Right renal pelvis (tissue), 4 donors: ENCODE measurements at regions not wholly inside any gene's neighbourhood (a gene's known extent, or its start where the extent isn't known, plus 50 kb on each side); places are given as distances from the start of the nearest gene placed in this dataset.

Experiments
- DNase-seq, 4 donors: peaks; one replicate each; pipeline ENCODE4 v3.0.0-alpha.2; 2013; ENCODE audit warnings: low read depth in 4 of 4, low spot score in 3 of 4, missing footprints in 1 of 4

DNA sequence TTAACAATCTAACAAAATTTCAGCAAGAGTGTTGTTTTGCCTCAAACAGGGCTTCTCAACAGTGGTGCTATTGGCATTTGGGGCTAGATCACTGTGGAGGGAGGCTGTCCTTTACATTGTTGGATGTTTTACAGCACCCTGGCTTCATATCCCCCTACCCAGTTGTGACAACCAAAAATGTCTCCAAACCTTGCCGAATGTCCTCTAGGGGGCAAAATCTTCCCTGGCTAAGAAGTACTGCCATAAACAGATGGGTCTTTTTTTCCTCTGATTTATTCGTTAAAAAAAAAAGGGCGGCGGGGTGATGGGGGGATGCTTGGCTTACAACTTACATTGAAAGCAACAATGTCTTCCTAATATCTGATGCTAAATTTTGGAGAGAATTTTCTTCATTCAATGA is 207.6 kb upstream of the CCDC150 start:
- no peak for DNase-seq

GRCh38 chr2:196433116-196433515 is 206.4 kb upstream of the CCDC150 start:
- DNase-seq: no peak

DNA sequence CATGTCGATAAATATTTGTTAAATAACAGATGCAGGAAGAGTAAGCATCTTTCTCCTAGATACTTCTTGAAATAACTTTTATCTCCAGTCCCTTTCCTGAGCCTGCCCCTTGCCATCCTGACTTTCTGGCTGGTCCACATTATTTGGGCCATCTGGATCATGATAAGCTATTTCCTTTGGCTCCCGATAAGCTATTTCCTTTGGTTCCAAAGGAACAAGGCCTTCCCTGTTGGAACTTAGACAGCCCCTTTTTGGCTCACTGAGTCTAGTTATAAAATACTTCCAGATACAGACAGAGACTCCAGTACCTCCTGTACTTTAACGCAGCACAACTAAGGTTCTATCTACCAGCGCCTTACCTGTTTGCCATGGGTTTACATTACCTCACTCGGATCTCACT is 205.3 kb upstream of the CCDC150 start:
- no peak for DNase-seq

GRCh38 chr2:196435189-196435588 is 204.3 kb upstream of the CCDC150 start:
- no peak for DNase-seq

GRCh38 chr2:196437626-196438025 is 201.9 kb upstream of the CCDC150 start:
- DNase-seq: no peak

GRCh38 chr2:196439760-196440159 is 199.8 kb upstream of the CCDC150 start:
- no peak for DNase-seq

DNA sequence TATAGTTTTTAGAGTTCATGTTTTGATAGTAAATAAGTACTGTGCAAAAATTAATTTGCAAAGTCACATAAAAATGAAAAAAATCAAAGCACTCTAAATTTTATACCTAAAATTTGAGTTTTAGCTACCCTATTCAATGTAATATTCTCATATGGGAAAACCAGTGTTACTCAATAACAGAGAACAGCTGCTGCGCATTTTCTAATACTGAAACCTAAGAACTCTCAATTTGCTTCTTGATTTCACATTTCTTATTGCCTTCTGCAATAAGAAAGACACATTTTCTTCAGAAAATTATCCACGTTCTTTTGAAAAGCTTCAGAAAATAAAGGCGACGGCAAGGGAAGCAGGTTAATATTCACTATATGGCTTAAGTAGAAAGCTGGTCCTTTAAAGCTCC is 199.1 kb upstream of the CCDC150 start:
- no peak for DNase-seq

- no peak for DNase-seq
Observed at GRCh38 chr2:196441527-196441926, 198.0 kb upstream of the CCDC150 start.

DNA sequence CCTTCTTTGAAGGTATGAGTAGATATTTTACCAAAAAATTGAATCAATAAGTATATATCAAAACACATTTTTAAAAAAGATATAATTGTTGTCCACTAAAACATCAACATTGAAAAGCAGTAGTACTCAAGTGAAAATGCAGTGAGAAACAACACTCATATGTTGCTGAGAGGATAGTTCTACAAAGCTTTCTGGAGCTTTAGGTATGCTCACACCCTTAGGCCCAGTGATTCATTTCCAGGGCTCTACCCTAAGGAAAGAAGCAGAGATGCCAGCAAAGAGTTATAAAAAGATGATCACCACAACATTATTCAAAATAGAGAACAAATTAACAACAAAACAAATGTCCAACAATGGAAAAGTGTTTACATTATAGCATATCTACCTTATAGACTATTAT is 197.3 kb upstream of the CCDC150 start:
- DNase-seq: no peak

- no peak for DNase-seq
Observed at GRCh38 chr2:196444442-196444841, 195.1 kb upstream of the CCDC150 start.

DNA sequence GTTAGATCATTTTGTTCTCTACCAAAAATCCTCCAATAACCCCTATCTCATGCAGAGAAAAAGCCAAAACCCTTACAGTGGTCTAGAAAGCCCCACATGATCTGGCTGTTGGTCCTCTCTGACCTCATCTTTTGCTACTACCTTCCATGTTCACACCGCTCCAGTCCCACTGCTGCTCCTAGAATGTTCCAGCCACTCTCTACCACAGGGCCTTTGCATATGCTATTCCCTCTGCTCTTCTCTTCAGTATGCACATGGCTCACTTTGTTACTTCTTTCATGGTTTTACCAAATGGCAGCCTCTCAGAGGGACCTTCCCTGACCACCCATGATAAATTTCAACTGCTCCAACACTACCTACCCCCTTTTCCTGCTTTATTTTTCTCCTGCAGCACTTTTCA is 193.5 kb upstream of the CCDC150 start:
- no peak for DNase-seq

DNA sequence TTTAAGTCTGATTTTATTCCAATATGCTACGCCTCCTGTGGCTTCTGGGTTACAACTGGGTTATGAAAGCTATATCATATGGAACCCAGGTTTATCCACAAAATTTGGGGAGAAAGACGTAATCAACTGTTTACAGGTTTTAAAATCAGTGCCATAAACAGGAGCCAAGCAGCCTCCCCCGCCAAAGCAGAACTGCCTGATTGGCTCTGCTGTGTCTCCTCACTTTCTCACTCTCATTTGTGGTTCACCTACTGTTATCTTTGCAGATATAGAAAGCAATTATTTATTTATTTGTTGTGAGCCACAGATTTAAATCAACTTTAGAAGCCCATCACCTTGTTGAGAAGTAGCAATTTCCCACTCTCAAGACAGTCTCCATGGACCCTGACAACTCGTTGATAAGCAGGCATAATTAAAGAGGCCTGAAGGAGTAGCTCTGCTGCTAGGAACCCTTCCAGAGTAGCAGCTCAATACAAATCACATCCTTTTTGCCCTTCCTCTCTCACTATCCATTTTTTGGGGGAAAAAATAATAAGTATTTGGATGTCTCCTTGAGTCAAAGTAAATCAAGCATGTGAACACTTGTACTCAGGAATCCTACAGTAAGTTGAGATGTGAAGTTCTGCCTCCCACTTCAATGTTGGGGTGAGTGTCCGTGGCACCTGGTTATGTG is 191.0 kb upstream of the CCDC150 start:
- no peak for DNase-seq

GRCh38 chr2:196449083-196449482 is 190.4 kb upstream of the CCDC150 start:
- no peak for DNase-seq

DNA sequence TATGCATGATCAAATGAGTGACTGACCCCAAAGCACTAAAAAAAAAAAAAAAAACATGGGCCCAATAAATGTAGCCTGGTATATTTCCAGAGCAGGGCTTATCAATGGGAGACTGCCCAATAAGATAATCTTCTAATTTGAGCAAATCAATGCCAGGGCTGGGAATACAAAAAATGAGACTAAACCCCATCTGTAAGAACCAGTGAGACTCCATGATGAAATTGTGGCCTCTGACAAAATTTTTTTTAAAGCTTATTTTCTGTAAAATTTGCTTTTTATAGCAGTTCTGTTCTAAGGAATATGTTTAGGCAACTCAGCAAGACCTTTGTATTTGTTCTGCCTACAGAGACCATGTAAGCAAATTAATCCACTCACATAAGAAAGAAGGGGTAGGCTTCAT is 186.8 kb upstream of the CCDC150 start:
- no peak for DNase-seq

DNA sequence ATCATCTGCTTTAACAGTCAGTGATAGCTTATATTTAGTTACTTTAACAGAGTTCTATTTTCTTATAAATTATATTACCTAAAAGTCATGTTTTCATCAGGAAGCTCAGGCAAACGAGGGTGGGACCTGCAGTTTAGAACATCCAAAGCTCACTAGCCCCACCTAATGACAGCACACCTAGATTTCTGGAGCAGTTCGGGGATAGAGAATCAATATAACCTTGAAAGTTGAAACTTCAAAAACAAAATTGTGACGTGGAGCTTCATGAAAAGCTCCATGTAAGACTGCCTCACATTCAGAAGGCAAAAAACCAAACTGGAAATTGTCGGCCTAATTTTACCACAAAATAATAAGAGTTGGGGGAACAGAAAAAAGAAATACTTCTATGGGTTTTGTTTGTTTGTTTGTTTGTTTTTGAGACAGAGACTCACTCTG is 185.9 kb upstream of the CCDC150 start:
- DNase-seq: peak in 2 of 4 donors; percentile 16 to 28

- DNase-seq: no peak
Observed at GRCh38 chr2:196454492-196454891, 185.0 kb upstream of the CCDC150 start.

- no peak for DNase-seq
Observed at GRCh38 chr2:196459539-196459938, 180.0 kb upstream of the CCDC150 start.

- DNase-seq: no peak
Observed at GRCh38 chr2:196463706-196464105, 175.8 kb upstream of the CCDC150 start.

- DNase-seq: no peak
Observed at GRCh38 chr2:196464311-196464710, 175.2 kb upstream of the CCDC150 start.

GRCh38 chr2:196466581-196466980 is 172.9 kb upstream of the CCDC150 start:
- no peak for DNase-seq

DNA sequence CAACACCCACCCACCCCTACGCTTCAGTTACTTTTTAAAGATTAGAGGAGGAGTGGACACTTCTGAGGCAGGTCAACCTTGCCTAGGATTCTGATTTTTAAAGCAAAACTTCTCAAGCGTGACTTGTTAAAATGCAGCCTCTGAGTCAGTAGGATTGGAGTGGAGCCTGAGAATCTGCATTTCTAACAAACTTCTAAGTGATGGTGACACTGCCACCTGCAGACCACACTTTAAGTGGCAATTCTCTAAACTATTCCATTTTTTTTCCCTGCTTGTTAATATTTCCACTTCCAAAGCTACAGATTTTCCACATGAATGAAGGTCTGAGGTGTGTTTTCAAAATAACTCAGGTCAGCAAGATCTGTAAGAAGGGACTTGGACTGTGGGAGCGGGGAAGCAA is 171.1 kb upstream of the CCDC150 start:
- peak in 2 of 4 donors; percentile 5 to 15 for DNase-seq

DNA sequence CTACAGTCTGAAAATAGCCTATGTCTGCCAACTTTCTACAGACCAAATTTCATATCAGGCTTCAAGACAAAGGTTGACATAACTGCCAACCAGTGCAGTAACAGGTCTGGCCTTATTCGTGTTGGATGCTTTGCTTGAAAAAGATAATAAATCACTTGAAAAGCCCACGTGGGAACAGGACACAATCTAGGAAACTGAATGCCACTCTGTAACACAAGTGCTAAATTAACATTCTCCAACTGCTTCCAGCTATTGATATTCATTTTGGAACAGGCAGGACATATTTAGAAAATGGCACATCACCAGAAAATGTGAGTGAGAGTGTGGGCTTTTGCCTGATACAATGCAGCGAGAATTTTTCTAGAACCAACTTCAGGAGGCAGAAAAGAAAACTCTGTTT is 165.9 kb upstream of the CCDC150 start:
- DNase-seq: no peak

DNA sequence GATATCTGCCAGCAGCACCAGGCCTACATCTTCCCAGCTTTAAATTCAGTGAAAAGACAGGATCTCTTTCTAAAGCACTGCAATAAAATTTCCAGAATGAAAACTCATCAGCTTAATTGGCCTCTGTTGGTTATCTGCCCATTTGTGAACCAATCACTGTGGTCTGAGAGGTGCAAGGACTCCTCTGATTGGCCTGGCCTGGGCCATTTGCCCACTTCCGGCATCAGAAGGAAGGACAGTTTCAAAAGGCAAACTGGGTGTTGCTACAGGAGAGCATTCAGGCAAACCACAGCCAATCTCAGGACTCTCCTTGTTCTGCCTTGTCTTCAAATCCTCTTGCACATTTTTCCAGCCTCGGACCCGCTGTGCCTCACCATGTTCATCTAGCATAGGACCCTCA is 163.9 kb upstream of the CCDC150 start:
- DNase-seq: no peak
